ENCODE measurements at regions not wholly inside any gene's neighbourhood (a gene's known extent, or its start where the extent isn't known, plus 50 kb on each side); places are given as distances from the start of the nearest gene placed in this dataset.

- TF ChIP-seq USF2 (IDR thresholded peaks at IDR 0.05; ENCODE audit: low read depth, low read length), result no peak
- no peak for TF ChIP-seq CTCF (conservative IDR thresholded peaks at IDR 0.05; ENCODE audit: low read depth, low read length)
- no peak for TF ChIP-seq SMC3 (IDR thresholded peaks at IDR 0.05; ENCODE audit: low read depth, low read length)
- no peak for TF ChIP-seq POLR2A (IDR thresholded peaks at IDR 0.05; ENCODE audit: low read depth, low read length)
- no peak for TF ChIP-seq RCOR1 (IDR thresholded peaks at IDR 0.05; ENCODE audit: insufficient replicate concordance, low read length)
- TF ChIP-seq FOS (IDR thresholded peaks at IDR 0.05; ENCODE audit: low read depth, low read length), result no peak
- no peak for TF ChIP-seq CEBPB (IDR thresholded peaks at IDR 0.05; ENCODE audit: low read depth, low read length)
- no peak for TF ChIP-seq RFX5 (IDR thresholded peaks at IDR 0.05; ENCODE audit: low read depth, low read length)
- no peak for TF ChIP-seq BHLHE40 (IDR thresholded peaks at IDR 0.05; ENCODE audit: low read depth, low read length)
- TF ChIP-seq ELK1 (IDR thresholded peaks at IDR 0.05; ENCODE audit: borderline replicate concordance, low read depth, low read length), result no peak
- TF ChIP-seq MXI1 (IDR thresholded peaks at IDR 0.05; ENCODE audit: borderline replicate concordance, low read depth, low read length), result no peak
Observed at GRCh38 chr4:111210595-111210994, 587.7 kb upstream of the PITX2 start.

Measured in IMR-90 (cell line).